ENCODE measurements at regions not wholly inside any gene's neighbourhood (a gene's known extent, or its start where the extent isn't known, plus 50 kb on each side); places are given as distances from the start of the nearest gene placed in this dataset.

DNA sequence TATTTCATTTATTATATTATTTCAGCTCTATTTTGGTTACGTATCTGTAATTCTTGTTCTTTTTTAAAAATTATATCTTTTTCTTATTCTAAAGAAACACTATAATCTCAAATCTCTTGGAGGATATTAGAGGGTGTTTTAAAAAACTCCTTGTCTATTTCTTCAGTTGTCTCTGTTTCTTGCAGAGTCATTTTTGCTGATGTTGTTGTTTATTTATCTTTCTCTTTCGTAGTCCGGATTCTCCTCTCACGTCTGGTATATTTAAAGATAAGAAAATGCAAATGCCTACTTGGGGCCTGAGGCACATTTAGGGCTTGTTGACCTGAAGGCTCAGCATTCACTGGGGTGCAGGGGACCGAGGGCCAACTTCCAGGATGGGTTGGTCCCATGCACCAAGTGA lies 181.2 kb upstream of the CTBP2 start:
- TF ChIP-seq POLR2A (IDR thresholded peaks at IDR 0.05; ENCODE audit: low read length) (no peak), GATA1 (IDR thresholded peaks at IDR 0.05; ENCODE audit: low read depth, low read length) (no peak)

All from erythroblast (primary cell).